CD4-positive, CD25-positive, alpha-beta regulatory T cell (primary cell): ENCODE measurements at regions not wholly inside any gene's neighbourhood (a gene's known extent, or its start where the extent isn't known, plus 50 kb on each side); places are given as distances from the start of the nearest gene placed in this dataset.

Source experiments
- ATAC-seq, 2 donors: fragments of 150-1000 bp; cut with Tn5 transposase; one replicate each; pipeline ENCODE4 v1.10.0; 2021; ENCODE audit warnings: low read depth in 2 of 2, moderate number of reproducible peaks in 2 of 2, moderate library complexity in 1 of 2
- DNase-seq, 3 donors: peaks; one replicate each; pipeline versions ENCODE4 v3.0.0 to v3.0.0-alpha.2; 2012 to 2022; ENCODE audit warnings: mixed read lengths in 1 of 3
- H3K27ac ChIP-seq: one replicate; pipeline ENCODE4 v1.7.0; 2013; ENCODE audit warnings: mild to moderate bottlenecking, low read length; ENCODE audit not compliant: insufficient read depth, poor library complexity, severe bottlenecking
- H3K27me3 ChIP-seq: one replicate; pipeline ENCODE4 v1.7.0; 2013; ENCODE audit warnings: low read length; ENCODE audit not compliant: control insufficient read depth, insufficient read depth
- H3K36me3 ChIP-seq: one replicate; pipeline ENCODE4 v1.7.0; 2013; ENCODE audit warnings: mild to moderate bottlenecking, low read length, moderate library complexity; ENCODE audit not compliant: control insufficient read depth, insufficient read depth
- H3K4me1 ChIP-seq: 2 replicates; pipeline ENCODE4 v1.7.0; 2013; ENCODE audit warnings: mild to moderate bottlenecking, low read length; ENCODE audit not compliant: insufficient read depth, control insufficient read depth, poor library complexity, severe bottlenecking
- H3K4me3 ChIP-seq: one replicate; pipeline ENCODE4 v1.7.0; 2013; ENCODE audit warnings: low read depth, mild to moderate bottlenecking, low read length, moderate library complexity
- H3K9me3 ChIP-seq, 2 experiments: 1 replicate in 1 of 2; 2 replicates in 1 of 2; pipeline ENCODE4 v1.7.0; 2013; ENCODE audit warnings: low read length in 2 of 2, mild to moderate bottlenecking in 1 of 2, moderate library complexity in 1 of 2; ENCODE audit not compliant: control insufficient read depth in 2 of 2
- H3K27ac Mint-ChIP-seq, 3 donors: one replicate each; pipeline ENCODE4 v1.8.0; 2020 to 2022; ENCODE audit warnings: mild to moderate bottlenecking in 3 of 3, mixed read lengths in 3 of 3, moderate library complexity in 2 of 3
- H3K27me3 Mint-ChIP-seq: one replicate; pipeline ENCODE4 v1.8.0; 2022; ENCODE audit warnings: mild to moderate bottlenecking, mixed read lengths
- H3K36me3 Mint-ChIP-seq: one replicate; pipeline ENCODE4 v1.8.0; 2020; ENCODE audit warnings: mixed read lengths
- H3K4me1 Mint-ChIP-seq, 4 donors: one replicate each; pipeline ENCODE4 v1.8.0; 2020 to 2022; ENCODE audit warnings: mixed read lengths in 4 of 4, mild to moderate bottlenecking in 1 of 4
- H3K4me3 Mint-ChIP-seq, 4 donors: one replicate each; pipeline ENCODE4 v1.8.0; 2020 to 2022; ENCODE audit warnings: mild to moderate bottlenecking in 4 of 4, mixed read lengths in 4 of 4, moderate library complexity in 3 of 4
- H3K9me3 Mint-ChIP-seq, 7 donors: one replicate each; pipeline ENCODE4 v1.8.0; 2020 to 2022; ENCODE audit warnings: mixed read lengths in 7 of 7, mild to moderate bottlenecking in 3 of 7, moderate library complexity in 2 of 7

DNA sequence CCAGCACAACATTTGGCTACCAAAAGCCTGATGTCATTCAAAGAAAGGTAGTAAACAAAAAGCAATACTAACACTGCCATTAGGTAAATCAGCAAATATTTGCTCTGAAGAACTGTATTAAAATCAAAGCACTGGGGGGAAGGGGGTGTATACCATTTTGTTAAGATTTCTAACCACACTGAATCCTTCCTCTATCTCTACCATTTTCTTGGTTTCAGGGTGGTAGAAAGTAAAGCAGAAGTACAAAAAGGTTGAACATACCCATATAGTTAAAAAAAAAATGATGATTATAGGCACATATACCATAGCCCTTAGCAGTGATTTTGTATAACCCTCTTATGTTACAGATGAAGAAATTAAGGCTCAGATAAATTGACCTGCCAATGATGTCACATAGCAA, 437.6 kb downstream of the ZEB2 start:
- no peak overlapping the region for H3K27ac ChIP-seq
- H3K4me3 ChIP-seq: no peak overlapping the region
- H3K4me1 ChIP-seq: no peaks in the 10 kb centered on the region
- Mint-ChIP-seq H3K4me3 (no peak overlapping the region), H3K36me3 (peaks cover 7% of the 10 kb centered on the region), H3K27ac (no peak overlapping the region), H3K4me1 (no peaks in the 10 kb centered on the region), H3K9me3 (peaks cover 0 to 2% (median 0%) of the 10 kb centered on the region in 7 donors), H3K27me3 (no peaks in the 10 kb centered on the region)
- H3K9me3 ChIP-seq: no peaks in the 10 kb centered on the region
- ATAC-seq: no peak
- DNase-seq: no peak
- no peaks in the 10 kb centered on the region for H3K27me3 ChIP-seq
- H3K36me3 ChIP-seq: no peaks in the 10 kb centered on the region

DNA sequence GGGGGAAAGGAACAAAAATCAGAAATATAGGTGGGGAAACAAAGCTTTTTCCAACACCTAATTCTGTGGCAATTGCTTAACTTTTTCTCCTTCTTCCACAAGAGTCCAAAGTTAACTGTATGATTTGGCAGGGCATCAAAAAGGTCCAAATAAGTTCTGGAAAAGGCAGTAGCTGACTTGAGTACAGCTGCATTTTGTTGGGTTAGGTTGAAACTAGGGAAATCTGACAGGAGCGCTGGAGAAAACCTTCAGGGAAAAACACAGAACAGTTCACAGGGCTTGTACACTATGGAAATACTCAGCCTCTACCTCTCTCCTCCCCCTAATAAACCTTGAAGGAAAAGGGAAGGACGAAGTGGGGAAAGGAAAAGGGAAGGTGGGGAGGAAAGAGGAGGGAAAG, 438.6 kb downstream of the ZEB2 start:
- H3K36me3 ChIP-seq: no peaks in the 10 kb centered on the region
- no peak overlapping the region for H3K27ac ChIP-seq
- no peaks in the 10 kb centered on the region for H3K4me1 Mint-ChIP-seq
- peaks cover 7% of the 10 kb centered on the region for H3K36me3 Mint-ChIP-seq
- ATAC-seq (no peak), DNase-seq (no peak)
- H3K27ac Mint-ChIP-seq: no peak overlapping the region
- no peaks in the 10 kb centered on the region for H3K9me3 ChIP-seq
- H3K27me3 Mint-ChIP-seq: no peaks in the 10 kb centered on the region
- H3K9me3 Mint-ChIP-seq: peaks cover 0 to 2% (median 0%) of the 10 kb centered on the region in 7 donors
- no peaks in the 10 kb centered on the region for H3K27me3 ChIP-seq
- H3K4me1 ChIP-seq: no peaks in the 10 kb centered on the region
- no peak overlapping the region for H3K4me3 Mint-ChIP-seq
- no peak overlapping the region for H3K4me3 ChIP-seq

GRCh38 chr2:144079803-144080202, 440.1 kb downstream of the ZEB2 start:
- Histone ChIP-seq H3K4me3 (no peak overlapping the region), H3K9me3 (no peaks in the 10 kb centered on the region), H3K4me1 (no peaks in the 10 kb centered on the region), H3K27ac (no peak overlapping the region), H3K36me3 (no peaks in the 10 kb centered on the region), H3K27me3 (no peaks in the 10 kb centered on the region)
- peaks cover 7% of the 10 kb centered on the region for H3K36me3 Mint-ChIP-seq
- DNase-seq: no peak
- H3K27me3 Mint-ChIP-seq: no peaks in the 10 kb centered on the region
- peak overlapping the region in 1 of 4 donors; percentile 51 for H3K4me3 Mint-ChIP-seq
- no peaks in the 10 kb centered on the region for H3K9me3 Mint-ChIP-seq
- no peak overlapping the region for H3K27ac Mint-ChIP-seq
- ATAC-seq: no peak
- H3K4me1 Mint-ChIP-seq: no peaks in the 10 kb centered on the region

GRCh38 chr2:144078802-144079724, 440.9 kb downstream of the ZEB2 start:
- no peak overlapping the region for H3K4me3 Mint-ChIP-seq
- no peaks in the 10 kb centered on the region for H3K9me3 Mint-ChIP-seq
- Histone ChIP-seq H3K4me1 (no peaks in the 10 kb centered on the region), H3K4me3 (no peak overlapping the region), H3K27me3 (no peaks in the 10 kb centered on the region), H3K9me3 (no peaks in the 10 kb centered on the region), H3K27ac (no peak overlapping the region), H3K36me3 (no peaks in the 10 kb centered on the region)
- H3K4me1 Mint-ChIP-seq: no peaks in the 10 kb centered on the region
- H3K27me3 Mint-ChIP-seq: no peaks in the 10 kb centered on the region
- no peak overlapping the region for H3K27ac Mint-ChIP-seq
- DNase-seq: no peak
- no peak for ATAC-seq
- peaks cover 7% of the 10 kb centered on the region for H3K36me3 Mint-ChIP-seq

DNA sequence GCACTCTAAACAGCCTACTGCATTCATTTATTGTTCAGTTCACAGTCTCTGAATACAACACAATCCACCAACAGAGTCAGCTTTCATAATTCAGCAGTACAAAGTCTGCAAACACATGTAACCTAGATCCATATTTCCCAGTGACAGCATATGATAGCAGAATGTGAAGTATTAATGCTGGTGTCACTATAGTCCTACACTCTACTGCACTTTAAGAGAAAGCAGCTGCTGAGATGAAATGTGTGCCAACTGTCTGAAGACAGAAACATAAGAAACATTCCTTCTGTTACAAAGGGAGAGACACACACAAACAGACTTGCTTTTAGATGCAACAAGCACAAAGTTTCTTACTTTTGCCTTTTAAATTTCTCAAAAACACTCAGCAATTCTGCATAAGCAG, 441.8 kb downstream of the ZEB2 start:
- H3K27ac Mint-ChIP-seq: no peak overlapping the region

DNA sequence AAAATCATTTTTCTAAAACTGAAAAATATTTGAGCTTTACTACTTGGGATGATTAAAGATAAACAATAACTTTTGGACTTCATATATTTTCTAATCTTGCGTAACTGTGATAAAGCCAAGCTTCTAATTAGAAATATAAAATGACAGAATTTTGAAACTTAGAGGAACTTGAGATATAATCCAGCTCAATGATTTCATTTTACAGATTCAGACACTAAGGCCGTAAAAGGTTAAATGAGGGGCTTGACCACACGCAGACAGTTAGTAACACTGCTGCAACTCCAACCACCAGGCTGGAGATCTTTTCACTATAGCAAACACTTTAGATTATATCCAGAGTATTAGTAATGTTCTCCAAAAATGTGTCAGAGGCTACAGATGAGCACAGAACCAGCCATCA, 445.5 kb downstream of the ZEB2 start:
- no peak overlapping the region for H3K4me3 ChIP-seq
- H3K36me3 Mint-ChIP-seq: no peaks in the 10 kb centered on the region
- H3K4me3 Mint-ChIP-seq: no peak overlapping the region
- H3K27ac ChIP-seq: no peak overlapping the region
- H3K27me3 Mint-ChIP-seq: no peaks in the 10 kb centered on the region
- H3K4me1 ChIP-seq: no peaks in the 10 kb centered on the region
- ATAC-seq (no peak), DNase-seq (no peak)
- peaks cover 0 to 2% (median 0%) of the 10 kb centered on the region in 7 donors for H3K9me3 Mint-ChIP-seq
- no peaks in the 10 kb centered on the region for H3K36me3 ChIP-seq
- no peak overlapping the region for H3K27ac Mint-ChIP-seq
- H3K4me1 Mint-ChIP-seq: no peaks in the 10 kb centered on the region
- H3K9me3 ChIP-seq: no peaks in the 10 kb centered on the region
- no peaks in the 10 kb centered on the region for H3K27me3 ChIP-seq

More for the DNA sequence above, 441.8 kb downstream of the ZEB2 start:
- Histone ChIP-seq H3K4me1 (no peaks in the 10 kb centered on the region), H3K4me3 (no peak overlapping the region), H3K9me3 (no peaks in the 10 kb centered on the region), H3K27ac (no peak overlapping the region), H3K27me3 (no peaks in the 10 kb centered on the region), H3K36me3 (no peaks in the 10 kb centered on the region)
- Mint-ChIP-seq H3K27me3 (no peaks in the 10 kb centered on the region), H3K36me3 (peaks cover 4% of the 10 kb centered on the region), H3K4me3 (no peak overlapping the region), H3K9me3 (no peaks in the 10 kb centered on the region), H3K4me1 (no peaks in the 10 kb centered on the region)
- ATAC-seq (no peak), DNase-seq (no peak)

- H3K27ac ChIP-seq: no peak overlapping the region
- Mint-ChIP-seq H3K4me3 (no peak overlapping the region), H3K4me1 (no peaks in the 10 kb centered on the region), H3K27me3 (no peaks in the 10 kb centered on the region), H3K9me3 (peaks cover 0 to 2% (median 0%) of the 10 kb centered on the region in 7 donors), H3K36me3 (peaks cover 3% of the 10 kb centered on the region), H3K27ac (no peak overlapping the region)
- ATAC-seq (no peak), DNase-seq (no peak)
- no peaks in the 10 kb centered on the region for H3K4me1 ChIP-seq
- H3K4me3 ChIP-seq: no peak overlapping the region
- no peaks in the 10 kb centered on the region for H3K27me3 ChIP-seq
- no peaks in the 10 kb centered on the region for H3K9me3 ChIP-seq
- no peaks in the 10 kb centered on the region for H3K36me3 ChIP-seq
Measured at GRCh38 chr2:144071461-144071860, 448.5 kb downstream of the ZEB2 start.

DNA sequence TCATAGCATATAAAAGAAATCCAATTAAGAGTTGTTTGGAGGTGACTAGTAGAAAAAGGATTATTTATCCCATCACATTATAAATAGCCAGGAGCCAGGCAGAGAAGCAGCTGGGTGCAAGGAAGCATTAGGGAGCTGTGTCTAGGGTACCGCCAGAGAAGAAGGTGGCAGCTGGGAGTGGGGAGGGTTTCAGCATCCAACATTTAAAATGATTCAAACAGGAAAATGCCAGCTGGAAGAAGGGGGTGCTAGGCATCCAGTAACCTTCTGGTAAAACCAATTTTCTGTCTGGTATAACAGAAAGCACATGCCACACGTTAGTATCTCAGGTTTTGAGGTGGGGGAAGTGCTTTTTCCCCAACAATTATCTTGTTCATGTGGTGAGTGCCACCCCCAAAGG, 452.4 kb downstream of the ZEB2 start:
- H3K4me1 ChIP-seq: no peaks in the 10 kb centered on the region
- H3K9me3 Mint-ChIP-seq: peaks cover 0 to 2% (median 0%) of the 10 kb centered on the region in 7 donors
- no peak overlapping the region for H3K27ac ChIP-seq
- no peaks in the 10 kb centered on the region for H3K27me3 Mint-ChIP-seq
- H3K4me3 ChIP-seq: no peak overlapping the region
- H3K9me3 ChIP-seq: no peaks in the 10 kb centered on the region
- H3K36me3 Mint-ChIP-seq: peaks cover 3% of the 10 kb centered on the region
- ATAC-seq (no peak), DNase-seq (no peak)
- peaks cover 0 to 4% (median 0%) of the 10 kb centered on the region in 4 donors for H3K4me1 Mint-ChIP-seq
- no peaks in the 10 kb centered on the region for H3K27me3 ChIP-seq
- no peak overlapping the region for H3K4me3 Mint-ChIP-seq
- H3K36me3 ChIP-seq: no peaks in the 10 kb centered on the region
- no peak overlapping the region for H3K27ac Mint-ChIP-seq
